ENCODE measurements at regions not wholly inside any gene's neighbourhood (a gene's known extent, or its start where the extent isn't known, plus 50 kb on each side); places are given as distances from the start of the nearest gene placed in this dataset.

DNA sequence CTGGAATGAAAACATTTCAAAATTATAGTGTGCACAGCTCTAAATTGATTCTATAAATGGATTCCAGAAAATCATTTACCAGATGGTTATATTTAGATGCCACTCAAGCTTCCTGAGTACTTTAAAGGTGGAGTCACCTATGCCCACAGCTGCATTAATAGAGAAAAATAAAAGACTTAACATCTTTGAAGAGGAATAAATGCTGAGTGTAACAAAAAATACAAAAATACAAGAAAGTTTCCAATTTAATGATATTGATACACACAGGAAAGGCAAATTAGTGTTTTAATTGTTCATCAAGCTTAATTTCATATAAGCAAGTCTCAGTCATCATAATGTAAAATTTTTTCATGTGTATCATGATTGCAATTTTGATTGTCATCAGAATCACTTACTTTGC, 89.5 kb upstream of the MANEA start:
- TF ChIP-seq, protein P1, sequence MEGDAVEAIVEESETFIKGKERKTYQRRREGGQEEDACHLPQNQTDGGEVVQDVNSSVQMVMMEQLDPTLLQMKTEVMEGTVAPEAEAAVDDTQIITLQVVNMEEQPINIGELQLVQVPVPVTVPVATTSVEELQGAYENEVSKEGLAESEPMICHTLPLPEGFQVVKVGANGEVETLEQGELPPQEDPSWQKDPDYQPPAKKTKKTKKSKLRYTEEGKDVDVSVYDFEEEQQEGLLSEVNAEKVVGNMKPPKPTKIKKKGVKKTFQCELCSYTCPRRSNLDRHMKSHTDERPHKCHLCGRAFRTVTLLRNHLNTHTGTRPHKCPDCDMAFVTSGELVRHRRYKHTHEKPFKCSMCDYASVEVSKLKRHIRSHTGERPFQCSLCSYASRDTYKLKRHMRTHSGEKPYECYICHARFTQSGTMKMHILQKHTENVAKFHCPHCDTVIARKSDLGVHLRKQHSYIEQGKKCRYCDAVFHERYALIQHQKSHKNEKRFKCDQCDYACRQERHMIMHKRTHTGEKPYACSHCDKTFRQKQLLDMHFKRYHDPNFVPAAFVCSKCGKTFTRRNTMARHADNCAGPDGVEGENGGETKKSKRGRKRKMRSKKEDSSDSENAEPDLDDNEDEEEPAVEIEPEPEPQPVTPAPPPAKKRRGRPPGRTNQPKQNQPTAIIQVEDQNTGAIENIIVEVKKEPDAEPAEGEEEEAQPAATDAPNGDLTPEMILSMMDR (IDR thresholded peaks at IDR 0.05; ENCODE audit: low read length), result no peak
- no peak for TF ChIP-seq EZH2 (IDR thresholded peaks at IDR 0.05; ENCODE audit: borderline replicate concordance, low read length)
